ENCODE measurements at regions not wholly inside any gene's neighbourhood (a gene's known extent, or its start where the extent isn't known, plus 50 kb on each side); places are given as distances from the start of the nearest gene placed in this dataset.

GRCh38 chr6:6533176-6533575 is 55.3 kb upstream of the LY86 start:
- DNase-seq = no peak

GRCh38 chr6:6534399-6534798 is 54.1 kb upstream of the LY86 start:
- DNase-seq = no peak

- DNase-seq = no peak
Observed at GRCh38 chr6:6537488-6538260, 50.8 kb upstream of the LY86 start.

GRCh38 chr6:6538261-6538660 is 50.3 kb upstream of the LY86 start:
- DNase-seq = no peak

Measured in NCI-H1694 treated with DMSO at 0.1 percent for 48 hours (cell line).